ENCODE measurements at regions not wholly inside any gene's neighbourhood (a gene's known extent, or its start where the extent isn't known, plus 50 kb on each side); places are given as distances from the start of the nearest gene placed in this dataset.

GRCh38 chr18:34549367-34549766 lies 160.7 kb upstream of the DTNA start:
- Histone ChIP-seq H3K36me3 (no peaks in the 10 kb centered on the region), H3K4me1 (ENCODE audit: control insufficient read depth in 1 of 2, insufficient read depth in 1 of 2, low read depth in 1 of 2, low read length in 1 of 2) (no peaks in the 10 kb centered on the region), H3K9me3 (no peaks in the 10 kb centered on the region), H3K27ac (no peak overlapping the region), H3K27me3 (no peaks in the 10 kb centered on the region), H3K4me3 (ENCODE audit: low read depth in 1 of 2, low read length in 1 of 2) (no peak overlapping the region)
- no peak for TF ChIP-seq CTCF (IDR thresholded peaks at IDR 0.05)

- no peaks in the 10 kb centered on the region for H3K36me3 ChIP-seq
Measured at GRCh38 chr18:34550156-34550555, 159.9 kb upstream of the DTNA start.

GRCh38 chr18:34550902-34551301 lies 159.2 kb upstream of the DTNA start:
- H3K9me3 ChIP-seq: no peaks in the 10 kb centered on the region
- no peaks in the 10 kb centered on the region for H3K27me3 ChIP-seq
- TF ChIP-seq CTCF (IDR thresholded peaks at IDR 0.05): no peak
- H3K4me1 ChIP-seq (ENCODE audit: control insufficient read depth in 1 of 2, insufficient read depth in 1 of 2, low read depth in 1 of 2, low read length in 1 of 2): no peaks in the 10 kb centered on the region
- no peaks in the 10 kb centered on the region for H3K36me3 ChIP-seq
- no peak overlapping the region for H3K27ac ChIP-seq
- no peak overlapping the region for H3K4me3 ChIP-seq (ENCODE audit: low read depth in 1 of 2, low read length in 1 of 2)

More at GRCh38 chr18:34550156-34550555, 159.9 kb upstream of the DTNA start:
- no peak for TF ChIP-seq CTCF (IDR thresholded peaks at IDR 0.05)
- H3K9me3 ChIP-seq: no peaks in the 10 kb centered on the region
- no peak overlapping the region for H3K4me3 ChIP-seq (ENCODE audit: low read depth in 1 of 2, low read length in 1 of 2)
- H3K27me3 ChIP-seq: no peaks in the 10 kb centered on the region
- no peaks in the 10 kb centered on the region for H3K4me1 ChIP-seq (ENCODE audit: control insufficient read depth in 1 of 2, insufficient read depth in 1 of 2, low read depth in 1 of 2, low read length in 1 of 2)
- H3K27ac ChIP-seq: no peak overlapping the region

GRCh38 chr18:34551824-34552223 lies 158.3 kb upstream of the DTNA start:
- Histone ChIP-seq H3K4me3 (ENCODE audit: low read depth in 1 of 2, low read length in 1 of 2) (no peak overlapping the region), H3K9me3 (no peaks in the 10 kb centered on the region), H3K27ac (no peak overlapping the region), H3K4me1 (ENCODE audit: control insufficient read depth in 1 of 2, insufficient read depth in 1 of 2, low read depth in 1 of 2, low read length in 1 of 2) (no peaks in the 10 kb centered on the region), H3K27me3 (no peaks in the 10 kb centered on the region), H3K36me3 (no peaks in the 10 kb centered on the region)
- TF ChIP-seq CTCF (IDR thresholded peaks at IDR 0.05): no peak

GRCh38 chr18:34562252-34562870 lies 147.7 kb upstream of the DTNA start:
- H3K9me3 ChIP-seq: no peaks in the 10 kb centered on the region
- H3K27me3 ChIP-seq: no peaks in the 10 kb centered on the region
- no peak for TF ChIP-seq CTCF (IDR thresholded peaks at IDR 0.05)
- no peaks in the 10 kb centered on the region for H3K4me1 ChIP-seq (ENCODE audit: control insufficient read depth in 1 of 2, insufficient read depth in 1 of 2, low read depth in 1 of 2, low read length in 1 of 2)
- H3K36me3 ChIP-seq: no peaks in the 10 kb centered on the region
- H3K27ac ChIP-seq: no peak overlapping the region
- H3K4me3 ChIP-seq (ENCODE audit: low read depth in 1 of 2, low read length in 1 of 2): no peak overlapping the region

Measured in neutrophil (primary cell).